SK-N-SH treated with all-trans-retinoic acid at 6 μM for 48 hours (cell line): ENCODE measurements at regions not wholly inside any gene's neighbourhood (a gene's known extent, or its start where the extent isn't known, plus 50 kb on each side); places are given as distances from the start of the nearest gene placed in this dataset.

Experiments used
- ATAC-seq: fragments of 200-7000 bp; cut with Tn5 transposase; 3 replicates; pipeline ENCODE4 v1.9.1; 2020; ENCODE audit warnings: mild to moderate bottlenecking, moderate library complexity
- ARNTL ChIP-seq: fragments of 450-650 bp; formaldehyde crosslinking; IDR thresholded peaks from 2 replicates; pipeline ENCODE4 v1.5.0; 2020; ENCODE audit warnings: low read depth, mild to moderate bottlenecking, moderate library complexity, borderline replicate concordance
- CREB5 ChIP-seq: fragments of 250-450 bp; sonication (Bioruptor Pico); IDR thresholded peaks from 2 replicates; pipeline ENCODE4 v1.5.1; 2020; ENCODE audit warnings: low read depth, mild to moderate bottlenecking, moderate library complexity
- CSDC2 ChIP-seq: fragments of 250-450 bp; sonication (Bioruptor Pico); IDR thresholded peaks from 2 replicates; pipeline ENCODE4 v1.5.0; 2020; ENCODE audit warnings: mild to moderate bottlenecking, moderate library complexity
- CSRNP3 ChIP-seq: fragments of 250-450 bp; sonication (Bioruptor Pico); IDR thresholded peaks from 2 replicates; pipeline ENCODE4 v1.5.1; 2021; ENCODE audit warnings: mild to moderate bottlenecking, moderate library complexity
- GLIS3 ChIP-seq: fragments of 250-450 bp; sonication (Bioruptor Pico); IDR thresholded peaks from 2 replicates; pipeline ENCODE4 v1.5.0; 2020; ENCODE audit warnings: mild to moderate bottlenecking, moderate library complexity
- ISL1 ChIP-seq: fragments of 250-450 bp; sonication (Bioruptor Pico); IDR thresholded peaks from 2 replicates; pipeline ENCODE4 v2.1.2; 2022; ENCODE audit warnings: mild to moderate bottlenecking, moderate library complexity
- OSR1 ChIP-seq: fragments of 250-450 bp; sonication (Bioruptor Pico); IDR thresholded peaks from 2 replicates; pipeline ENCODE4 v1.8.0; 2022; ENCODE audit warnings: moderate library complexity, mild to moderate bottlenecking, inconsistent platforms
- PATZ1 ChIP-seq: fragments of 250-450 bp; sonication (Bioruptor Pico); IDR thresholded peaks from 2 replicates; pipeline ENCODE4 v1.8.0; 2020; ENCODE audit warnings: mild to moderate bottlenecking, moderate library complexity, borderline replicate concordance
- POU6F1 ChIP-seq: fragments of 250-450 bp; sonication (Bioruptor Pico); IDR thresholded peaks from 2 replicates; pipeline ENCODE4 v1.8.0; 2021; ENCODE audit warnings: low read depth, mild to moderate bottlenecking, moderate library complexity, borderline replicate concordance
- PPARA ChIP-seq: fragments of 250-450 bp; sonication (Bioruptor Pico); IDR thresholded peaks from 2 replicates; pipeline ENCODE4 v1.5.0; 2020; ENCODE audit warnings: mild to moderate bottlenecking, borderline replicate concordance
- RARB ChIP-seq: fragments of 250-450 bp; sonication (Bioruptor Pico); IDR thresholded peaks from 2 replicates; pipeline ENCODE4 v1.8.0; 2021; ENCODE audit warnings: mild to moderate bottlenecking, moderate library complexity
- SNAI2 ChIP-seq: fragments of 250-450 bp; sonication (Bioruptor Pico); IDR thresholded peaks from 2 replicates; pipeline ENCODE4 v1.5.0; 2020; ENCODE audit warnings: mild to moderate bottlenecking, moderate library complexity
- TOX ChIP-seq: fragments of 250-450 bp; sonication (Bioruptor Pico); IDR thresholded peaks from 2 replicates; pipeline ENCODE4 v1.8.0; 2021; ENCODE audit warnings: mild to moderate bottlenecking, moderate library complexity, borderline replicate concordance
- TSHZ2 ChIP-seq: fragments of 250-450 bp; sonication (Bioruptor Pico); IDR thresholded peaks from 2 replicates; pipeline ENCODE4 v1.5.0; 2020; ENCODE audit warnings: mild to moderate bottlenecking, moderate library complexity
- ZC3H10 ChIP-seq: fragments of 250-450 bp; sonication (Bioruptor Pico); IDR thresholded peaks from 2 replicates; pipeline ENCODE4 v1.5.1; 2021; ENCODE audit warnings: mild to moderate bottlenecking, moderate library complexity
- ZFP3 ChIP-seq: fragments of 250-450 bp; sonication (Bioruptor Pico); IDR thresholded peaks from 2 replicates; pipeline ENCODE4 v1.5.0; 2020; ENCODE audit warnings: mild to moderate bottlenecking, moderate library complexity
- ZFP30 ChIP-seq: fragments of 450-650 bp; formaldehyde crosslinking; IDR thresholded peaks from 2 replicates; pipeline ENCODE4 v1.5.0; 2022; ENCODE audit warnings: mild to moderate bottlenecking, moderate library complexity
- ZNF565 ChIP-seq: fragments of 450-650 bp; formaldehyde crosslinking; conservative IDR thresholded peaks from 2 replicates; pipeline ENCODE4 v1.5.0; 2020; ENCODE audit warnings: low read depth, mild to moderate bottlenecking, moderate library complexity
- ZNF70 ChIP-seq: fragments of 450-650 bp; formaldehyde crosslinking; IDR thresholded peaks from 2 replicates; pipeline ENCODE4 v1.5.0; 2020; ENCODE audit warnings: mild to moderate bottlenecking, moderate library complexity
- ZNF8 ChIP-seq: fragments of 450-650 bp; formaldehyde crosslinking; IDR thresholded peaks from 2 replicates; pipeline ENCODE4 v1.5.0; 2020; ENCODE audit warnings: mild to moderate bottlenecking, moderate library complexity

GRCh38 chr11:13885083-13885482, 77.4 kb upstream of the SPON1 start:
- ATAC-seq: no peak
- TF ChIP-seq POU6F1 (no peak), OSR1 (CRISPR knock-in tag) (no peak), TOX (CRISPR knock-in tag) (no peak), PATZ1 (CRISPR knock-in tag) (no peak), CREB5 (CRISPR knock-in tag) (no peak), ZC3H10 (no peak), ZFP30 (CRISPR knock-in tag) (no peak), CSRNP3 (CRISPR knock-in tag) (no peak), RARB (CRISPR knock-in tag) (no peak), TSHZ2 (CRISPR knock-in tag) (no peak), ZFP3 (CRISPR knock-in tag) (no peak), ARNTL (no peak), GLIS3 (CRISPR knock-in tag) (no peak), ZNF565 (CRISPR knock-in tag) (no peak), PPARA (no peak), CSDC2 (CRISPR knock-in tag) (no peak), ZNF8 (no peak)

GRCh38 chr11:13889552-13890249, 72.8 kb upstream of the SPON1 start:
- TF ChIP-seq TSHZ2 (CRISPR knock-in tag) (no peak), ZFP30 (CRISPR knock-in tag) (no peak), SNAI2 (CRISPR knock-in tag) (no peak), CREB5 (CRISPR knock-in tag) (no peak), ZFP3 (CRISPR knock-in tag) (no peak), ZNF8 (no peak), PPARA (no peak), CSDC2 (CRISPR knock-in tag) (no peak), CSRNP3 (CRISPR knock-in tag) (no peak), ISL1 (CRISPR knock-in tag) (no peak), ZNF70 (no peak)
- no peak for ATAC-seq
